ENCODE measurements at regions not wholly inside any gene's neighbourhood (a gene's known extent, or its start where the extent isn't known, plus 50 kb on each side); places are given as distances from the start of the nearest gene placed in this dataset.

- in situ Hi-C loops (cut with HindIII; ENCODE audit: extremely low pct_ligation_motif_present, low pct_unique_long_range_greater_than_20kb) (loop anchor here (5.0 kb wide), 1 partner anchor 205 kb away; the partner anchor contains the start of gene ARL4C), intact Hi-C loops (cut with micrococcal nuclease; ENCODE audit: unreplicated experiment) (no loop called here)
- no peak for DNase-seq (ENCODE audit: low spot score)
- 0 out of 5 replicates have a peak, but pooled peaks cover 0 to 1% of the 10 kb centered on the region in 2 experiments for H3K27me3 ChIP-seq (ENCODE audit: control insufficient read depth in 1 of 2, insufficient read depth in 2 of 2, low read length in 2 of 2)
- no peaks in the 10 kb centered on the region for H3K4me1 ChIP-seq (ENCODE audit: insufficient read depth, low read length)
- no peaks in the 10 kb centered on the region for H3K9me3 ChIP-seq (ENCODE audit: low read length)
- H3K4me3 ChIP-seq (replicated peaks in 1 of 3; ENCODE audit: insufficient read depth in 1 of 3, low read depth in 2 of 3, low read length in 3 of 3): no peak overlapping the region
- H3K36me3 ChIP-seq (replicated peaks in 1 of 2; ENCODE audit: control insufficient read depth in 1 of 2, insufficient read depth in 2 of 2, low read length in 2 of 2): no peaks in the 10 kb centered on the region
- no TSS peak for BruUV-seq (replicated peaks)
- CTCF ChIA-PET (ENCODE audit: low intra/inter-chr PET ratio, low total read pairs): no interaction called here
- 60% methylated on average over 10 of the region's 10 CpGs for WGBS (ENCODE audit: low lambda C conversion rate)
- no peak overlapping the region for H3K27ac ChIP-seq (ENCODE audit: extremely low read length, insufficient read depth, low read length)
- no peaks in the 10 kb centered on the region for H3K79me2 ChIP-seq (ENCODE audit: insufficient read depth, low read length)
- H2AFZ ChIP-seq (ENCODE audit: low read length): no peak overlapping the region
- TF ChIP-seq RNF2 (conservative IDR thresholded peaks at IDR 0.05; ENCODE audit: low read depth) (no peak), TFAP4 (IDR thresholded peaks at IDR 0.05; ENCODE audit: borderline replicate concordance, low read depth) (0 out of 2 replicates have a peak, but pooled peaks have one; percentile 1)
- H4K20me1 ChIP-seq (ENCODE audit: insufficient read depth, low read length): no peaks in the 10 kb centered on the region
- FAIRE-seq: no peak
- POLR2A ChIA-PET: no interaction called here
- no peak overlapping the region for H3K4me2 ChIP-seq (ENCODE audit: low read depth, low read length)
- ATAC-seq: no peak
- no peak overlapping the region for H3K9ac ChIP-seq (ENCODE audit: insufficient read depth, low read depth, low read length)
These were observed 204.5 kb downstream of the ARL4C start for GRCh38 chr2:234292205-234292961.

DNA sequence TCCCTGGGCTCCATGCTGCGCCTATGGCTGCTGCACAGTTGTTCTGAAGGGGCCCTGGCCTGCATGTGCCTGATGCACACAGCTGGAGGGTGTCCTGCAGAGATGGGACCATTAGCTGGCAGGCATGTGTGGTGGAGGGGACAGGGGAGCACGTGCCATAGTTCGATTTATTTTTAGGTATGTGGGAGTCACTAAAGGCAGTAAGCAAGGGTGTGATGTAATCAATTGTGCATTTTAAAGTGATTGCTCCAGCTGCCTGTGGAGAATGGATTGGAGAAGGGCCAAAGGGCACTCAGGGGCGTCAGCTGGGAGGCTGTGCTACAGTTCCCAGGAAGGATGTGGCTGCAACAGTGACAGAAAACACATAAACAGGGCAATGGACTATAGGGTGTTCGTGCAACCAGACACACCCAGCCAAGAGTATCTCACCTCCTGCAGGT is 205.1 kb downstream of the ARL4C start:
- BruUV-seq (replicated peaks): no TSS peak
- no peak overlapping the region for H3K4me3 ChIP-seq (replicated peaks in 1 of 3; ENCODE audit: insufficient read depth in 1 of 3, low read depth in 2 of 3, low read length in 3 of 3)

More for the DNA sequence above, 205.1 kb downstream of the ARL4C start:
- Histone ChIP-seq H3K9me3 (ENCODE audit: low read length) (no peaks in the 10 kb centered on the region), H3K27ac (ENCODE audit: extremely low read length, insufficient read depth, low read length) (no peak overlapping the region), H3K79me2 (ENCODE audit: insufficient read depth, low read length) (no peaks in the 10 kb centered on the region), H3K36me3 (replicated peaks in 1 of 2; ENCODE audit: control insufficient read depth in 1 of 2, insufficient read depth in 2 of 2, low read length in 2 of 2) (no peaks in the 10 kb centered on the region), H4K20me1 (ENCODE audit: insufficient read depth, low read length) (no peaks in the 10 kb centered on the region), H3K4me2 (ENCODE audit: low read depth, low read length) (no peak overlapping the region), H2AFZ (ENCODE audit: low read length) (no peak overlapping the region), H3K9ac (ENCODE audit: insufficient read depth, low read depth, low read length) (no peak overlapping the region), H3K4me1 (ENCODE audit: insufficient read depth, low read length) (no peaks in the 10 kb centered on the region), H3K27me3 (ENCODE audit: control insufficient read depth in 1 of 2, insufficient read depth in 2 of 2, low read length in 2 of 2) (no peaks in the 10 kb centered on the region)
- no peak for FAIRE-seq
- in situ Hi-C loops (cut with HindIII; ENCODE audit: extremely low pct_ligation_motif_present, low pct_unique_long_range_greater_than_20kb): loop anchor here (5.0 kb wide), 1 partner anchor 206 kb away; the partner anchor contains the start of gene ARL4C
- CTCF ChIA-PET (ENCODE audit: low intra/inter-chr PET ratio, low total read pairs): no interaction called here
- no peak for DNase-seq (ENCODE audit: low spot score)
- TF ChIP-seq TFAP4 (IDR thresholded peaks at IDR 0.05; ENCODE audit: borderline replicate concordance, low read depth) (peak; percentile 28; the same call in 1 of the 2 replicates), CEBPB (IDR thresholded peaks at IDR 0.05; ENCODE audit: borderline replicate concordance, low read depth, low read length) (peak; percentile 54; the same call in 1 of the 2 replicates), BHLHE40 (IDR thresholded peaks at IDR 0.05; ENCODE audit: low read length) (peak; percentile 64), HOXA3 (CRISPR knock-in tag; IDR thresholded peaks at IDR 0.05) (no peak), ZNF446 (CRISPR knock-in tag; IDR thresholded peaks at IDR 0.05) (no peak), YY1 (IDR thresholded peaks at IDR 0.05; ENCODE audit: insufficient read depth, insufficient replicate concordance, low read depth, low read length) (no peak)
- POLR2A ChIA-PET: no interaction called here
- intact Hi-C loops (cut with micrococcal nuclease; ENCODE audit: unreplicated experiment): no loop called here
- ATAC-seq: no peak
- WGBS (ENCODE audit: low lambda C conversion rate): 10% methylated on average over 5 of the region's 5 CpGs

All from HepG2 (cell line).